ENCODE measurements at regions not wholly inside any gene's neighbourhood (a gene's known extent, or its start where the extent isn't known, plus 50 kb on each side); places are given as distances from the start of the nearest gene placed in this dataset.

DNA sequence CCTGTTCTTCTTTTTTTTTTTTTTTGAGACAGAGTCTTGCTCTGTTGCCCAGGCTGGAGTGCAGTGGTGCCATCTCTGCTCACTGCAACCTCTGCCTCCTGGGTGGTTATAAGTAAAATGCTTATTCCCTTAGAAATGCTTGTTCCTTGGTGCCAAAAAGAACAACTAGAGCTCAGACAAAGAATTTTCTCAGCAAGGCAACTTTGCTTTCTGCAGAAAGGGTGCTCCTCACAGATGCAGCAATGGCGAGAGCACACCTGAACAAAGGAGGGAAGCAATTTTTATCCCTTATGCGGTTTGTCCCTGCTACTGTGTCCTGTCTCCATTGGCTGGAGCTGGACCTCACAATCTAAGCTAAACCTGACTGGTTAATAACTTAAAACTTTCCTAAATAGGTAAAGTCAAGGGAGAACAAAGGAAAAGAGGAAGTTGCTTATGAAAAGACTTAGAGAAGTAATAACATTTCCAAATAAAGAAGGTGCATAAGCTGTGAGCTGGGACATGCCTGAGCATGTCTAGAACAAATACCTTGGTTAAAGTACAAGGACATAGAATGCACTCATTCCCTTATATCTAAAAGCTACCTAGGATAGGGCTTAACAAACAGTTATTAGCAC lies 90.0 kb upstream of the PRR5 start:
- no peak for DNase-seq

DNA sequence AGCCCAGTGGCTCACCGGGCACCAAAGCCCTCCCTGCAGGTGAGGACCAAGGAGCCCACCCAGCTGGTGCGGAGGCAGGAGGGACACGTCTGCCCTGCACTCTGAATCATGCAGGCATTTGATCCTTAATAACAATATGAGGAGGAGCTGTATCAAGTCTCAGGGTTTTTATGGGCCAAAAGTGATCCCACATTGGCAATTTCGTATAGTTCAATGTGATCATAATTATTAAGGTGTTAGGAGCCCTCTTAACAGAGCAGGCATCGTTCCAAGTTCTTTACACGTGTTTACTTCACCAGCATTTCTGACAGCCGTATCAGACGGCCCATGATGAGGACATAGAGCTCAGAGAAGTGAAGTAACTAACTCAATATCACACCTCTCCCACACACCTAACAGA lies 91.9 kb upstream of the PRR5 start:
- DNase-seq: no peak

DNA sequence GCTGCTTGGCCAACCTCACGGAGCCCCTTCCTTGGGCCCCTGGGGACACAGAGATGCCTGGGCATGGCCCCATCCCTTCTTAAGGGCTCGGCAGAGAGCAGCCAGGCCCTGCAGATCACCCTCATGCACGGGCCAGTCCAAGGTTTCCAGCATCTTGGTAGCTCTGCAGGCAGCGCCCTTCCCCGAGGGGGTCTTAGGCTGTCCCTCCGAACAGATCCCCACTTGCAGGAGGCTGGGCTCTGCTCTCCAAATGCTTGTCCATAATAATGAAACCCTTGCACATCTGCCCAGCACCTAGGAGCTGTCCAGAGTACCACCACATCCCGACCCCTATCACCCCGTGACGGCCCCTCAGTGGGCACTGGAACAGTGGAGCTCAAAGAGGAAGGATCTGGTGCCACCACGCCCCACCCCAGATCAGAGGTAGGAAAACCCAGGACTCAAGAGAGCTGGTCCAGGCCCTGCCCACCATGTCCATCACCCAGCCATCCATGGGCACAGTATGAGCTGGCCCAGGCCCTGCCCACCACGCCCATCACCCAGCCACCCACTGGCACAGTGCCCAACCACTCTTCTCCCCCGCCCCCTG lies 92.5 kb upstream of the PRR5 start:
- no peak for DNase-seq

DNA sequence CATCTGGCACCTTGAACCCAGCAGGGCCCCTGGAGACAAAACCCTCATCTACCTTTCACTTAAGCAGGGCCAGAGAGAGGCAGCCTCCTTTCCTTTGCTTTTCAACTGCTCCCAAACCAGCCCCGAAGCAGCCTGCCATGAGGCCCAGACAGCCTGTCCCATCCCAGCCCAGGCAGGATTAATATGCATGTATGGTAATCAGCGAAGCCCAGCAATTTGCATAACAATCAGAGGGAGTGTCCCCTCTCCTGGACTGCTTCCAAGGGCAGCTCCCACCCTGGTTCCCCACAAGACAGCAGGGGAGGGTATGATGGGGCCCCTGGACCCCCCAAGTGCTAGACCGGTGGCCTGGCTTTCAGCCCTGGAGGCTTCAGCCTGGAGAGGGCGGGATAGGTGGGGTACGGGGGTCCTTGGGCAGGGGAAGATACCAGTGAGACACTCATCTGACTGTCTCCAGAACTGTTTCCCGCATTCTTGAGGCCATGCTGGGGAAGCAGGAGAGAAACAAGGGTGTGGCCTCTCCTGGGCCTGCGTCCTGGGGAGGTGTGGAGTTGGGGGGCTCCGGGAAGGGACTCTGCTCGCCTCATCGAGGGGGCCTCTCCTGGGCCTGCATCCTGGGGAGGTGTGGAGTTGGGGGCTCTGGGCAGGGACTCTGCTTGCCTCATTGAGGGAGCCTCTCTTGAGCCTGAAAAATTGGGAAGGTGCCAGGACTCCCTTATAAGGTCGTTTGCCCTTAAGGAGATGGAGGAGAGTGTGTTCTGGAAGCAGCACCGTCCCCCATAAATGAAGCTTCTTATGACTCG lies 93.2 kb upstream of the PRR5 start:
- DNase-seq: no peak

DNA sequence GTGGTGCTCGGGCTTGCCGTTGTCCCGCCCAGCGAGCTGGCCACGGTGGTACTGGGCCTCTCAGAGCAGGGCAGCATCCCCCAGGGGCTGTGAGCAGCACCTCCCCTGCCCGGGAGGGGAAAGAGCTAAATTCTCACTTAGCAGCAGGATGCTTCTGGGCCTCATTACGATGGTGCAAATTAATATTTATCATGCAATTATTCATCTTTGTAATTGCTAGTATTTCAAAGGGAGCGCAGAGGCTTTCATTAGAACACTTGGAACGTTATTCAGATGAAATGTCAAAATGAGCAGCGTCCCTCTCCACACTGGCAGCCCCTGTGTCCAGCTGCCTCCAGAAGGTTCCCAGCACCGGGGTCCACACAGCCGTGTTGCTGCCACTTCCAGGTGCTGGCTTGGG lies 95.9 kb upstream of the PRR5 start:
- DNase-seq: no peak

DNA sequence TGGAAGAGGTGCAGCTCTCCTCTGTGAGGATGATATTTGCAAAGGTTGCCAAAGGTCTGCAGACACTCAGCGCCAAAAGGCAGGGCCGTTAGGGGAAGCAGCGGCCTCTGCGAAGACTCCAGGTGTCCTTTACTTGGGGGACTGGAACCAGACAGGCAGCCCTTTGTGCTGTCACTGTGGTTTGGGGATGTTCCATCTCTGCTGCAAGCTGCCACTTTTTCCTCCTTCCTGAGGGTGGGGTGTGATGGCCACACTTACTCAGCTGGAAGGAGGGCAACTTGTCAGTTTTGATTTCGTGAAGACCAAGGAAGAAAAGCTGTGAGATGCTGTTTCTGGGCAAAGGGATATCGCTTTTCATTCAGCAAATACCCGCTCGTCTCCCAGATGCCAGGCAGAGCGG lies 96.5 kb upstream of the PRR5 start:
- no peak for DNase-seq

DNA sequence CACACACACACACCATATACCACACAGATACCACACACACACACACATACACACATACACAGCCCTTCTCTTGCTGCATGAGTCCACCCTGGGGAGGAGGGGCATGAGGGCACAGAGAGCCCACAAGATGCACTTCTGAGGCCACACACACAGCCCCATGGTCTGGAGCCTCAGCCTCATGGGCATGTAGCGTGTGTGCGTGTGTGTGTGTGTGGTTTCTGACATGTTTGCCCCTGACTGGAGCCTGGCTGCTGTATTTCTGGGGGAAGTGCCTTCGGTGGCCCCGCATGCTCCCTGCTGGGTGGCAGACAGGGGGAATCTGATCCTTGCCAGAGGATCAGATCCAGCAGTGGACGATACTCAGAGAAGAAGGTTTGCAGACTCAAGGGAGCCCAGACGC lies 97.0 kb upstream of the PRR5 start:
- no peak for DNase-seq

DNA sequence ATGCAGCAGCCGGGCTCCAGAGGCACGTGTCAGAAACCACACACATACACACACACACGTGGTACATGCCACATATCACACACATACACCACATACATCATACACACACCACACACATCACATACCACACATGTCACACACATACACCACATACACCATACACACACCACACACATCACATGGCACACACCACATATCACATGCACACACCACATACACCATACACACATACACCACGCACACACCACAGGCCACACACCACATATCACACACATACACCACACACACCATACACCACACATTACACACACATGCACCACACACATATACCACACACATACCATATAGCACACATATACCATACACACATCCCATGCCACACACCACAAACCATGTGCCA lies 97.5 kb upstream of the PRR5 start:
- DNase-seq: no peak

DNA sequence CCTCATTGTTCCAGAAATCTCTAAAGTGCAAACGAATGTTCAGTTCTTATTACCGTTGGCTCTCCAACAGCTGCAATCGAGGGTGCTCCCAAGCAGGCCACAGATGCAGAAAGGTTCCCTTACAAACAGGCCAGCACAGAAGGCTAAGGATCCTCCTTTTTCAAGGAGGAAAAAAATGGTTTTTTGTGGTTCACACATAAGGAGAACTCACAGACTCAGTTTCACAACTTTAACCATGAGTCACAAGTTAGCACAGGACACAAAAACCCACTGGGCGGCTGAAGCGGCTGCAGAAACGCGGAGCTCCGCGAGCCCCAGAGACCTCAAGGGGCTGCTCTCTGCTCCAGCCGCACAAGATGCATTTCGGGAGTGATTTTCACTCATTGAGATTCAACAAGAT lies 98.2 kb upstream of the PRR5 start:
- no peak for DNase-seq

DNA sequence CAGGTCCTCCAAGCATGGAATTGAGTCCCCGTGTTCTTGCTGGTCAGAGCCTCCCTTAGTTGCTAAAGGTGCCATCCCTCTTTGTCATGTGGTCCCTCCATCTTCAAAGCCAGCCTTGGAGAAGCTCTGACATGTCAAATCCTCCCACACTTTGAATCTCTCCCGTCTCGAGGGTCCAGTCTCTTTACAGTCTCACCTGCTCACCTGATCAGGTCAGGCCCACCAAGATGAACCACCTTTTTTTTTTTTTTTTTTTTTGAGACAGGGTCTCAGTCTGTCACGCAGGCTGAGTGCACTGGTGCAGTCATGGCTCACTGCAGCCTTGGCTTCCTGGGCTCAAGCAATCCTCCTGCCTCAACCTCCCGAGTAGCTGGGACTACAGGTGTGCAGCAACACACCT lies 100.3 kb upstream of the PRR5 start:
- DNase-seq: no peak

DNA sequence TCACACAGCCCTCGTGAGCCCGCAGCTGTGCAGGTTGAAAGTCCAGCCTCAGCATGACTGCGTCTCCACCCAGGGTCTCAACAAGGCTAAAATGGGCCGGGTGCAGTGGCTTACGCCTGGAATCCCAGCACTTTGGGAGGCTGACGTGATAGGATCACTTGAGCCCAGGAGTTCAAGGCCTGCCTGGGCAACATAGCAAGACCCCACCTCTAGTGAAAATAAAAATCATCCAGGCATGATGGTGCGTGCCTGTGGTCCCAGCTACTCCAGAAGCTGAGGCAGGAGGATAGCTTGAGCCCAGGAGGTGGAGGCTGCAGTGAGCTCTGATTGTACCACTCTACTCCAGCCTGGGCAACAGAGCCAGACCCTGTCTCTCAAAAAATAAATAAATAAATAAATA lies 100.8 kb upstream of the PRR5 start:
- no peak for DNase-seq

DNA sequence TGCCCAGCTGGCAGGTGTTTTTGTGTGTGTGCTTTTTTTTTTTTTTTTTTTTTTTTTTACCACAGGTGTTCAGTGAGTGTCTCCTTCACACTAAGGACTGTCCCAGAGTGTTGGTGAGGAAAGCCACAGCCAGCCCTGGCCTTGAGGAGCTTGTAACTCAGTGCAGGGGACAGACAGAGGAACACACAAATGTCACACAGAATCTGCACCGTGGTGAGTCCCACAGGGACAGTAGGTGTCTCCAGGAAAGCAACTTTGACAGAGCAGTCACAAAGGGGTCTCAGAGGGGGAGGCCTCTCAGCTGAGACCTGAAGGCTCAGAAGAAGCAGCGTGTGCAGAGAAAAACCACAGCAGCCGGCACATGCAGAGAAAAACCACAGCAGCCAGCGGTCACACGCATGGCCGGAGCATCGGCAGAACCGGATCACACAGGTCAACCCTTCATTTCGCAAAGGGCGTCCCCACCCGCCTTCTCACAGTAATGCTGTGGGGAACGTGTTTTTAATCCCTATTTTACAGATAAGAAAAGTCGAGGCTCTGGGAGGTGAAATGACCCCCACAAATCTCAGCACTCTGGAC lies 101.7 kb upstream of the PRR5 start:
- DNase-seq: no peak

DNA sequence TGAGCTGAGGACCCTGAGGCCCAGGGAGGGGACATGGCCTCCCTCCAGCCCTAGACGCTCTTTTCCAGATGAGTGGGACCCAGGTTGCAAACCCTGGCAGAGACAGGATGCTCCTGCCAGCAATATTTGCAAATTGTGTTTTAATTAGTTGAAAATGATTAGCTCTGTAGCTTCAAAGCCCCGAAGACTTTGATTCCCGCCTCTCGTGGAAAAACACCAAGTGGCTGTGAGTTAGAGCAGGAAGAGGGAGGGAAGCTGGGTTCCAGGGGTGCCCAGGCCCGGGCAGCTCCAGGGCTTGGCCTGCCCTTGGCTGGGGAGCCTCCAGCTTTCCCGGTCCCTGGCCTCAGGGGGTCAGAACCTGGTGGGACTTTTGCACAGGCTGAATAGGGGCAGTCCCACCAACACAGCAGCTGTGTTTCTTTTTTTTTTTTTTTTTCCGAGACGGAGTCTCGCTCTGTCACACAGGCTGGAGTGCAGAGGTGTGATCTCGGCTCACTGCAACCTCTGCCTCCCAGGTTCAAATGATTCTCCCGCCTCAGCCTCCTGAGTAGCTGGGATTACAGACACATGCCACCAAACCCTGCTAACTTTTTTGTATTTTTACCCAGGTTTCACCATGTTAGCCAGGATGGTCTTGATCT lies 101.6 kb upstream of the RTL6 start:
- DNase-seq: no peak

DNA sequence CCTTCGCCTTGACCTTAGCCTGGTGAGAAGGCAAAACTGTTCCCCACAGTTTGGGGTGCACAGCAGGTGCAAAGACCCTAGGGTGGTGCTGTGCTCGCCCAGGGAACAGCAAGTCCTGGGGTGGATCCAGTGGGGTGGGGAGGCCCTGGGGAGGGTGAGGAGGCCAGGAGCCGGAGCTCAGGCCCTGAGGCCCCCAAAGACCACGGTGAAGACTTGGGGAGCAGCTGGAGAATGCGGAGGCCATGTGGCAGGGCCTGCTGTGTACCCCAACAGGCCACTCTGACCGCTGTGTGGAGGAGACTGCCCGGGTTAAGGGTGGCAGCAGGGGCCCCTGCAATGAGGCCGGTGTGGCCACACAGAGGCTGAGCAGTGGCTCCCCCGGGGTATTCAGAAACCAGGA lies 101.1 kb upstream of the RTL6 start:
- DNase-seq: no peak

DNA sequence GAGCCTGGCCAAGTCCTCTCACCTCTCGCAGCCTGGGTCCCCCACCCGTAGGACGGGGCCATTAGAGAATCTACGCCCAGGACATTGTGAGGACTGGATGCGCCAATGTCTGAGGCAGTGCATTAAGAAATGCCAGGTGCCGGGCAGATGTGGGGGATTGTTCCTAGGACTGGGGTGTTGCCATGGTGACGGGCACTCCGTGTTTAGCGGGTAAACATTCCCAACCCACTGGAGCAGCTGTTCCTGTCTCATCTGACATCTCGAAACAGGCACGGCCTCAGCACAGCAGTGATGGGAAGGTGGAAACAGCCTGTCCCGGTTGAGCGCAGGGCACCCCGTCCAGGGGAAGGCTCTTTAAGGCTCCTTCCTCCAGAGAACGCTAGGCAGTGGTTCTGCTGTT lies 99.6 kb upstream of the RTL6 start:
- no peak for DNase-seq

DNA sequence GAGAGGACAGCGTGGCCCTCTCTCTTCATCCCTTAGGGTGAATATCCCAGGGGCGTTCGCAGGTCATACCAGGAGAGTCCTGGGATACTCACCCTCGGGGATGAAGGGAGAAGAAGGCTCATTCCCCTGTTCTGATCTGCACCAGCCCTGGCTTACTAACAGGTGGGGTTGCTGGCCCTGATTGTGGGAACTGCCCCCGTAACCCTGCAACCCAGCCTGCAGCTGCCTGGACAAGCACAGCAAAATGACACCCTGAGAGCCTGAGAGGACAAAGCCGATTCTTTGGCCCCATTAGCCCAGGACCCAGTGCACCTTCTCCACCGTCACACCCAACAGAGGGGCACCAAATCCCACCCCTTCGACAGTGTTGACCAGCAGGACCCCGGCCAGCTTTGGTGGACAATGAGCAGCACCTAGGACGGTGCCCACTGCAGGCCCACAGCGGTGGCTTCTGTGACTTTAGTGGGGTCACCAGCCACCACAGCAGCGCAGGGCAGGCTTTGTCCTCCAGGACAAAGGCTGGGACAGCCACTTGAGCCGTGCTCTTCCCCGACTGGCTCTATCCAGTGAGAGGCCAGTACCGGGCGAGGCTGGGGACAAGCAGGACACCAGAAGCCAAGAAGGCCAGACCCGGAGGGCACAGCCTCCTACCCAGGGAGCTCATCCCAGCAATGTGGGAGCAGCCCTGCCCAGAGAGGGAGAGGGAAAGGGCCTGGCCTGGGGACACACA lies 98.5 kb upstream of the RTL6 start:
- DNase-seq: no peak

DNA sequence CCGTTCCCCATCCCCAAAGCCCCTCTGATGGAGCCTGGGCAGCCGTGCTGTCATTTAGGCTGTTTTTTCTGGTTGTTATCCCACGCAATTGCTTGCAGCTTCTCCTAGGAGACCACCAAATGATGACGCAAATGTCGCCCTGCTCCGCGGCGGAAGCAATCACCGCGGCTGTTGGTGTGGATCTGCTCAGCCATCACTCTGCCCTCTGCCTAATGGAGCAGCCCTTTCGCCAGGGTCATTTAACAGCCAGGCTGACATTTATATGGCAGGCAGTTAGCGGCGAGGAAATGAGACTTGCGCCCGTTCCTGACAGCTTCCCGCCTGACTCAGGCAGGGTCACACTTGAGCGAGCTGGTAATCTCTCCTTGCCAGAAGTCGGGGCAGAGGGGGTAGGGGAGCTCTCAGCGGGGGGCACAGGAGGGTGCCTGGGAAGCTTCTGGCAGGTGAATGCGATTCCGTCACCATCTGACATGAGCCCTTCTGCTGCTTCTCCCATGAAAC lies 97.9 kb upstream of the RTL6 start:
- DNase-seq: no peak

DNA sequence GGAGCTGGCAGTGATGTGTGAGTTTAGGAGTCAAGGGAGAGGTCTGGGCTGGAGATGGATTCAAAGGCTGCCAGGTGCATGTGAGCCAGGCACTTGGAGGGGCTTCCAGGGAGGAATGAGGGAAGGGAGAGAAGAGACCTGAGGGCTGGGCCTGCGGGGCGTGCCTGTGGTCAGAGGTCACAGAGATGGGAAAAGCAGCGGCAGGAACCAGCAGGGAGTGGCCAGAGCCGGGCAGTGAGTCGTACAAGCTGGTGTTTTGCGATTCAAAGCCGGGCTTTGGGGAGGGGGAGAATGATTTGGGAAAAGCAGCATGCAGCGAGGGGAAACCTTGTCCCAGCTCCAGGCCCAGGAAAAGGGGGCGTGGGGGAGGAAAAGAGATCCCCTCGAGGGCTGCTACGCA lies 96.9 kb upstream of the RTL6 start:
- DNase-seq: no peak

DNA sequence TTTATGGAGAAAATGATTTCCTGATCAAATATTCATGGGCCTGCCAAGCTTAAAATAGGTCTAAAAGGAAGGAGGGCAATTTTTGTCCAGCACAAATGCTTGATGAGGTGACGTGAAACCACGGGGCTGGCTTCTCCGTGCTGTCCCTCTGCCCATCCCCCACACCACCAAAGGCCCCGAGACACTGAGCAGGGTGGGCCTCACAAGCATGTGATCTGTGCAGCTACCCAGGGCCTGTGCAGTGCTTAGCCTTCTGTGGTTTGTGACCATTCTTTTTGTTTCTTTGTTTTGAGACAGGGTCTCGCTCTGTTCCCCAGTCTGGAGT lies 94.8 kb upstream of the RTL6 start:
- no peak for DNase-seq

DNA sequence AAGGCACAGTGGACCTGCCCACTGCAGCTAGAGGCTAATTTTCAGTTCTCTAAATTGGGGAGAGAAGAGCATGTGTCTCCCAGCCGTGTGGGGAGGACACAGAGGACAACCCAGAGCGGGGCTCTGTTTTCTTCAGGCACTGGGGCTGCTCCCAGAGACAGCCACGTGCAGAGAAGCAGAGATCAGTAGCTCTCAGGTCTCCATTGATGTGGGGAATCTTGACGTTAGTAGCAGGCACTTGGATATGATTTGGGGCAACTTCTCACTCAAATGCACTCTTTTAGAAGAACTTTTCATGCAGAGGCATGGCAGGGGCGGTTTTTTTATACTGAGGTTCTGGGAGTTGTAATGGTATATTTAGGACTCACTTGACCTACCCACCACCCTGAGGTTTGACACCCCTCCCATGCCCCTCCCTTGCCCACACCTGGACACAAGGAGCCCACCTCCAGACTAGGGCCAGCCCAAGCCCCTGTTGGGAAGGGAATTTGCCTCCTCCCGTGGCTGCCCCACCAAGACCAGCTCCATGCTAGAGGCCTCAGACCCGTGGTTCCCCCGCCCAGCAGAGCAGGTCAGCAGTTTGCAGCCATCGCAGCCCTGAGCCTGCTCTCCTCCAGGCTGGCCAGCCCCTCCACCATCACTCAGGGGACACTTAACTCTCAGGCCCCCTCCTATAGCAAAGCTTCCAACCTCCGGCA lies 94.2 kb upstream of the RTL6 start:
- no peak for DNase-seq

DNA sequence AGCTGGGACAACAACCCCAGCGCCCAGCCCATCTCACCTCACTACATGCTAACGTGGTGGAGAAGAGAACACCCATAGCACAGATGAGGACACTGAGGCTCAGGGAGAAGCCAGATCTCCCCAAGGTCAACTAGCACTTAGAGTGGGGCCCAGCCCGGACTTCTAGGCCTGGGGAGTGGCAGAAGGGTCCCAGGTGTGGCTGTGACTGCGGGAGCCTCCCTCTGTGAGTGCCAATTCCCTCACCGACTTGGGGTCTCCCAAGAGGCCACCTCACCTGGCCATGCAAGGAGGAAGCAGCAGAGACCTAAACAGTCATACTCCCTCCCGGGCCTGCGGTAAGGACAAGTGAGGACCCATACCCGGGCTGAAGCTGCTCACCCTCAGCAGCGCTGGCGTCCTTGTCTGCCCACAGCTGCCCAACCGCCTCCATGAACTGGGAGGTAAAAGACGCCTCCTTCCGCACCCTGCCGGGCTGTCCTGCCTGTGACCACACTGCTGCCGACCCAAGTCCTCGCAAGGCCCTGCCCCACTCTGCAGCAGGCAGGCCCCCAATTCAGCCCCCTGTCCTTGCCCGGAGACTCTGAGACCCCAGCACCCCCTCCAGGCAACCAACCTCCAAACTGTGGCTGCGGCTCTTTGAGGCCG lies 93.2 kb upstream of the RTL6 start:
- no peak for DNase-seq

DNA sequence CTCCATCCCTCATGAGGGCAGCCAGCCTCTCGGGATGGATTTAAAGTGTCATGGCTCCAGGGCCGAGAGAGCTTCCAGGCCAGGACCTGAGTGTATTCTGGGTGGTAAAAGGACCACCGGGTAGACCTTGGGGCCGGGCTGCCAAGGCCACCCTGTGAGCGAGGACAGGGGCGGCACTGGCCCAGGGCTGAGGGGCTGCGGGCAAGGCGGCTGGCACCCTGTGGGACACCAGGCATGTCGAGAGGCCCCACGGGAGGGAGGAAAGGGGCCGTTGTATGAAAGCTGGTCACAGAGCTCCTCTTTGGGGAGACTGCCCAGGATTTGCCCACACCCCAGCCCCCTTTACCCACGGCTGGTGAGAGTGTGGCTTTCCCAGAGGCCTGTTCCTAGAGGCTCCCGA lies 92.3 kb upstream of the RTL6 start:
- DNase-seq: no peak

Measured in CD4-positive, alpha-beta T cell treated with Interleukin-6 for 4 hours (primary cell).